HepG2 (cell line): ENCODE measurements at regions not wholly inside any gene's neighbourhood (a gene's known extent, or its start where the extent isn't known, plus 50 kb on each side); places are given as distances from the start of the nearest gene placed in this dataset.
"Not testable (repeated sequence)": the region's sequence is repeated elsewhere in the genome, so short reads cannot be mapped to it uniquely, and the experiment has no call there.

Experiments
- ATAC-seq: fragments of 200-7000 bp; cut with Tn5 transposase; 3 replicates; pipeline ENCODE4 v1.9.1; 2020; ENCODE audit warnings: mild to moderate bottlenecking, moderate library complexity
- BruUV-seq: library from RNA; stranded (reverse); fragments of 400-500 nt; replicated peaks from 2 replicates; lab custom pipeline; 2021; lab: Mats Ljungman, UMichigan
- CTCF ChIA-PET: fragments of 300-600 bp; formaldehyde crosslinking; extraction: SDS; loops from one replicate; lab custom pipeline; 2021; ENCODE audit warnings: low total read pairs, inconsistent platforms, low intra/inter-chr PET ratio; lab: Yijun Ruan, JAX
- POLR2A ChIA-PET: fragments of 350-600 bp; sonication (Branson Sonifier 250); formaldehyde crosslinking; loops from one replicate; lab custom pipeline; 2020; ENCODE audit warnings: antibody characterized with exemption, inconsistent platforms; lab: Yijun Ruan, JAX
- DNase-seq: peaks from one replicate; pipeline ENCODE4 v3.0.0-alpha.2; 2015; ENCODE audit warnings: low spot score
- FAIRE-seq: peaks from 3 replicates; lab custom pipeline; 2011; peaks lifted over from hg19 to GRCh38; lab: Jason Lieb, UNC
- H2AFZ ChIP-seq: one replicate; pipeline ENCODE4 v1.6.1; 2011; ENCODE audit warnings: low read length, inconsistent platforms
- H3K27ac ChIP-seq: fragments of 300-600 bp; 3 replicates; pipeline ENCODE4 v1.8.0; 2011; ENCODE audit warnings: mixed run types, mild to moderate bottlenecking, mixed read lengths, low read length, inconsistent platforms; ENCODE audit not compliant: insufficient read depth; ENCODE audit errors: extremely low read length
- H3K27me3 ChIP-seq, 2 experiments: fragments of 200-600 bp in 1 of 2; 2 replicates in 1 of 2; 3 replicates in 1 of 2; pipeline versions ENCODE4 v1.6.0 to v1.8.0; 2011; ENCODE audit warnings: low read length in 2 of 2, mild to moderate bottlenecking in 2 of 2, moderate library complexity in 2 of 2, inconsistent platforms in 1 of 2; ENCODE audit not compliant: insufficient read depth in 2 of 2, control insufficient read depth in 1 of 2
- H3K36me3 ChIP-seq, 2 experiments: fragments of 200-600 bp in 1 of 2; replicated peaks in 1 of 2; 2 replicates in 1 of 2; 3 replicates in 1 of 2; pipeline versions ENCODE4 v1.5.1 to v1.8.0; 2011; ENCODE audit warnings: low read length in 2 of 2, inconsistent platforms in 1 of 2; ENCODE audit not compliant: insufficient read depth in 2 of 2, control insufficient read depth in 1 of 2
- H3K4me1 ChIP-seq: 2 replicates; pipeline ENCODE4 v1.5.1; 2012; ENCODE audit warnings: low read length, inconsistent platforms; ENCODE audit not compliant: insufficient read depth
- H3K4me2 ChIP-seq: 2 replicates; pipeline ENCODE4 v1.6.0; 2011; ENCODE audit warnings: low read depth, low read length, inconsistent platforms
- H3K4me3 ChIP-seq, 3 experiments: fragments of 200-600 bp in 1 of 3; sonication (generic), shearing (Covaris generic) in 1 of 3; replicated peaks in 1 of 3; 2 replicates each; pipeline ENCODE4 v1.5.1; 2011 to 2016; ENCODE audit warnings: low read length in 3 of 3, inconsistent platforms in 2 of 3, low read depth in 2 of 3, mild to moderate bottlenecking in 2 of 3, control low read depth in 1 of 3, mixed read lengths in 1 of 3; ENCODE audit not compliant: insufficient read depth in 1 of 3
- H3K79me2 ChIP-seq: one replicate; pipeline ENCODE4 v1.6.1; 2011; ENCODE audit warnings: low read length, inconsistent platforms; ENCODE audit not compliant: insufficient read depth
- H3K9ac ChIP-seq: 2 replicates; pipeline ENCODE4 v1.6.0; 2011; ENCODE audit warnings: mild to moderate bottlenecking, low read depth, low read length, inconsistent platforms; ENCODE audit not compliant: insufficient read depth
- H3K9me3 ChIP-seq: 2 replicates; pipeline ENCODE4 v1.5.1; 2012; ENCODE audit warnings: mild to moderate bottlenecking, low read length
- H4K20me1 ChIP-seq: 2 replicates; pipeline ENCODE4 v1.6.0; 2011; ENCODE audit warnings: inconsistent platforms, mild to moderate bottlenecking, low read length, moderate library complexity; ENCODE audit not compliant: insufficient read depth
- FOSL2 ChIP-seq: sonication (generic); formaldehyde crosslinking; IDR thresholded peaks from 2 replicates; pipeline ENCODE4 v1.4.0; 2020; ENCODE audit warnings: missing genetic modification reagents
- SCMH1 ChIP-seq: sonication (generic); formaldehyde crosslinking; IDR thresholded peaks from 2 replicates; pipeline ENCODE4 v1.9.0; 2021; ENCODE audit warnings: missing genetic modification reagents, mild to moderate bottlenecking, borderline replicate concordance
- WGBS: methylation state at CpG from one replicate; pipeline ENCODE4 v1.1.6; 2017; ENCODE audit warnings: low lambda C conversion rate; 5-methylcytosine and 5-hydroxymethylcytosine counted together
- in situ Hi-C: cut with HindIII; loops from 2 replicates; pipeline ENCODE4 v1.10.0; 2017; ENCODE audit warnings: low pct_unique_long_range_greater_than_20kb; ENCODE audit not compliant: extremely low pct_ligation_motif_present
- intact Hi-C: fragments of 100-400 bp; cut with micrococcal nuclease; formaldehyde crosslinking; loops from one replicate; pipeline ENCODE4 v1.10.0; 2022; ENCODE audit not compliant: unreplicated experiment

- Histone ChIP-seq H3K27ac (no peak overlapping the region), H3K79me2 (no peaks in the 10 kb centered on the region), H3K27me3 (no peaks in the 10 kb centered on the region), H3K9me3 (no peaks in the 10 kb centered on the region), H4K20me1 (no peaks in the 10 kb centered on the region), H3K4me3 (no peak overlapping the region), H2AFZ (no peak overlapping the region), H3K9ac (no peak overlapping the region), H3K36me3 (no peaks in the 10 kb centered on the region), H3K4me2 (no peak overlapping the region), H3K4me1 (0 out of 2 replicates have a peak, but pooled peaks cover 4% of the 10 kb centered on the region)
- POLR2A ChIA-PET = no interaction called here
- ATAC-seq (no peak), DNase-seq (no peak), FAIRE-seq (no peak)
- intact Hi-C loops = no loop called here
- BruUV-seq = no TSS peak
- no peak for TF ChIP-seq SCMH1 (CRISPR knock-in tag)
- in situ Hi-C loops = no loop called here
- CTCF ChIA-PET = no interaction called here
- 17% methylated on average over 2 of the region's 2 CpGs for WGBS
Measured at GRCh38 chr2:61604433-61604832, 66.3 kb upstream of the XPO1 start.

- DNase-seq, H3K27ac ChIP-seq, in situ Hi-C loops, H3K9me3 ChIP-seq, H4K20me1 ChIP-seq, ATAC-seq, intact Hi-C loops, H3K4me1 ChIP-seq, H3K4me2 ChIP-seq, H3K4me3 ChIP-seq, H3K9ac ChIP-seq, H2AFZ ChIP-seq, CTCF ChIA-PET, H3K27me3 ChIP-seq, BruUV-seq, FAIRE-seq, H3K79me2 ChIP-seq, POLR2A ChIA-PET, H3K36me3 ChIP-seq: not testable (repeated sequence)
- TF ChIP-seq FOSL2 (CRISPR knock-in tag) = peak; percentile 73
- WGBS = 52% methylated on average over 7 of the region's 7 CpGs
Measured at GRCh38 chr2:61598515-61599156, 60.5 kb upstream of the XPO1 start.
